A673 (cell line): ENCODE measurements at regions not wholly inside any gene's neighbourhood (a gene's known extent, or its start where the extent isn't known, plus 50 kb on each side); places are given as distances from the start of the nearest gene placed in this dataset.

Experiments used
- BruUV-seq: library from RNA; stranded (reverse); fragments of 400-500 nt; replicated peaks from 2 replicates; lab custom pipeline; 2021; lab: Mats Ljungman, UMichigan
- CTCF ChIA-PET: fragments of 300-600 bp; sonication (Branson Sonifier 250); formaldehyde crosslinking; loops from one replicate; lab custom pipeline; 2022; ENCODE audit warnings: antibody characterized with exemption; lab: Charles Lee
- POLR2A ChIA-PET: fragments of 300-600 bp; sonication (Branson Sonifier 250); formaldehyde crosslinking; loops from one replicate; lab custom pipeline; 2022; ENCODE audit warnings: antibody characterized with exemption; ENCODE audit not compliant: low non-redundant PET; lab: Charles Lee
- DNase-seq: peaks from one replicate; pipeline ENCODE4 v3.0.0-alpha.2; 2015; ENCODE audit warnings: low spot score
- H3K27ac ChIP-seq: fragments of 200-600 bp; sonication (generic); 2 replicates; pipeline ENCODE4 v1.5.1; 2016; ENCODE audit warnings: mixed run types, low read depth, mild to moderate bottlenecking, mixed read lengths, antibody characterized with exemption, low read length; ENCODE audit not compliant: poor library complexity, severe bottlenecking
- H3K27me3 ChIP-seq: fragments of 200-600 bp; sonication (generic); replicated peaks from 2 replicates; pipeline ENCODE4 v1.6.1; 2017; ENCODE audit warnings: mixed run types, low read depth, mild to moderate bottlenecking, mixed read lengths, antibody characterized with exemption, low read length; ENCODE audit not compliant: insufficient read depth, poor library complexity
- H3K36me3 ChIP-seq: fragments of 200-600 bp; sonication (generic); 2 replicates; pipeline ENCODE4 v1.6.1; 2016; ENCODE audit warnings: mixed run types, mild to moderate bottlenecking, mixed read lengths, antibody characterized with exemption, low read length; ENCODE audit not compliant: insufficient read depth, poor library complexity, severe bottlenecking
- H3K4me1 ChIP-seq: fragments of 200-600 bp; sonication (generic); 2 replicates; pipeline ENCODE4 v1.6.1; 2017; ENCODE audit warnings: mixed run types, mild to moderate bottlenecking, mixed read lengths, antibody characterized with exemption, low read length; ENCODE audit not compliant: insufficient read depth, poor library complexity, severe bottlenecking
- H3K4me3 ChIP-seq: fragments of 200-600 bp; sonication (generic); 2 replicates; pipeline ENCODE4 v1.5.1; 2016; ENCODE audit warnings: low read depth, mixed run types, mild to moderate bottlenecking, mixed read lengths, low read length; ENCODE audit not compliant: poor library complexity, severe bottlenecking
- H3K9me3 ChIP-seq: fragments of 200-600 bp; sonication (generic); 2 replicates; pipeline ENCODE4 v1.6.1; 2016; ENCODE audit warnings: mixed run types, low read depth, mild to moderate bottlenecking, mixed read lengths, antibody characterized with exemption, low read length; ENCODE audit not compliant: poor library complexity, severe bottlenecking
- CTCF ChIP-seq: fragments of 300-800, 200-600 bp; sonication (generic); conservative IDR thresholded peaks from 2 replicates; pipeline ENCODE4 v1.5.1; 2017; ENCODE audit warnings: low read depth, mild to moderate bottlenecking, antibody characterized with exemption, low read length, moderate library complexity, mixed read lengths
- EZH2 ChIP-seq: fragments of 200-600 bp; sonication (generic); IDR thresholded peaks from 2 replicates; pipeline ENCODE4 v1.6.1; 2017; ENCODE audit warnings: borderline replicate concordance, low read depth, mild to moderate bottlenecking, mixed read lengths, antibody characterized with exemption, low read length; ENCODE audit not compliant: poor library complexity, severe bottlenecking
- intact Hi-C: fragments of 100-400 bp; cut with micrococcal nuclease; formaldehyde crosslinking; loops from one replicate; pipeline ENCODE4 v1.10.0; 2022; ENCODE audit not compliant: unreplicated experiment

DNA sequence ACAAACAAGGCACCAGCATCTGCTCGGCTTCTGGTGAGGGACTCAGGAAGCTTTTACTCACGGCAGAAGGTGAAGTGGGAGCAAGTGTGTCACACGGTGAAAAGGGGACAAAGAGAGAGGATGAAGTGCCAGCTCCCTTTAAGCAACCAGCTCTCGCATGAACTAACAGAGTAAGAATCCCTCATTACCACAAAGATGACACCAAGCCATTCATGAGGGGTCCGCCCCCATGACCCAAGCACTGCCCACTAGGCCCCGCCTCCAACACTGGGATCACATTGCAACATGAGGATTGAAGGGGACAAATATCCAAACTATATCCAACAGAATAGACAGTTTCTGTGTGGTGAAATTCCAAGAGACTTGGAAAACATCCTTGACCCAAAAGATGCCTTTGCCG is 198.2 kb upstream of the POU2AF2 start:
- Histone ChIP-seq H3K27ac (no peak overlapping the region), H3K9me3 (no peaks in the 10 kb centered on the region), H3K27me3 (no peaks in the 10 kb centered on the region), H3K36me3 (no peaks in the 10 kb centered on the region), H3K4me3 (no peak overlapping the region), H3K4me1 (no peaks in the 10 kb centered on the region)
- TF ChIP-seq EZH2 (no peak), CTCF (no peak)
- DNase-seq = no peak
- ChIA-PET POLR2A (no interaction called here), CTCF (no interaction called here)
- no TSS peak for BruUV-seq
- intact Hi-C loops = no loop called here

DNA sequence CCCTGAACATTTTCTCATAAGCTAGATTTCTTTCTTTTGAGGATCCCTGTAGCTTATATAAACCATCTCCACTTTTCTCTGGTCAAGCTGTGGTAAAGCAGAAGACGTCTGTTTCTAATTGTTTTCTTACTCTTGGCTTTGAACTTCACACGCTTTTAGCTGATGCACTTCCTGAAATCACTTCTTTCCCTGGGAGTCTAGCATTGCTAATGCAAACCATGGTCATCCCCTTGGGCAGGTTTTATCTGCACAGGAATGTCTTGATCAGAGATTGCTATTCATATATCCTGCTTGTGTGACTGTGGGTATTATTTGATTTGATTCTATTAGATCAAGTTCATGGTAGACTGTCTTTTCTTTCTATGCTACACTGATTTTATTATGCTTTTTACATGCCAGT is 199.2 kb upstream of the POU2AF2 start:
- intact Hi-C loops = no loop called here
- H3K27me3 ChIP-seq = no peaks in the 10 kb centered on the region
- no peak overlapping the region for H3K27ac ChIP-seq
- POLR2A ChIA-PET = no interaction called here
- no peaks in the 10 kb centered on the region for H3K9me3 ChIP-seq
- no peak for DNase-seq
- CTCF ChIA-PET = no interaction called here
- no peak overlapping the region for H3K4me3 ChIP-seq
- no peaks in the 10 kb centered on the region for H3K36me3 ChIP-seq
- no peak for TF ChIP-seq CTCF
- TF ChIP-seq EZH2 = no peak
- no TSS peak for BruUV-seq
- no peaks in the 10 kb centered on the region for H3K4me1 ChIP-seq

DNA sequence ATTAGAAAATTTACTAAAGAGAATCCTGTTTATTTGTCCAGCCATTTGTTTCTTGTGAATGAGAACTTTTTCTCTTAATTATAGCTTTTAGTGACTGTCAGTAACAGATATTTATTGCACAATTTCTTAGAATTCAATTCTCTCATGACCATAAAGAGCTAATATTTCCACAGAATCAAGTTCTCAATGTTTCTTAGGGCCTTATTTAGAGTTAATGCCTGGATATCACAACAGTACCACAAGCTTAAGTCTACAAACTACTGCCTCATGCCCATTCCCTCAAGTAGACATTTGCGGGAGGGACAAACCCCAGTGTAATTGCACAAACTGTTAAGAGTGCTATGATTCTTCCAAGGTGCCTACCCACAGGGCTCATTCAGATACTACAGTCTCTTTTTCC is 199.7 kb upstream of the POU2AF2 start:
- DNase-seq = no peak
- Histone ChIP-seq H3K27me3 (no peaks in the 10 kb centered on the region), H3K36me3 (no peaks in the 10 kb centered on the region), H3K9me3 (no peaks in the 10 kb centered on the region), H3K4me1 (no peaks in the 10 kb centered on the region), H3K4me3 (no peak overlapping the region), H3K27ac (no peak overlapping the region)
- ChIA-PET POLR2A (no interaction called here), CTCF (no interaction called here)
- TF ChIP-seq EZH2 (no peak), CTCF (no peak)
- no TSS peak for BruUV-seq
- intact Hi-C loops = no loop called here
